HL-60 (cell line): ENCODE measurements at regions not wholly inside any gene's neighbourhood (a gene's known extent, or its start where the extent isn't known, plus 50 kb on each side); places are given as distances from the start of the nearest gene placed in this dataset.
A peak's percentile ranks its signal among the peaks of the same experiment; 100 is the strongest.

Source experiments
- DNase-seq, 2 experiments: peaks; one replicate each; pipeline ENCODE4 v3.0.0-alpha.2; 2010 to 2020; ENCODE audit warnings: low read depth in 1 of 2, low spot score in 1 of 2
- H3K27ac ChIP-seq: fragments of 250-450 bp; sonication (Bioruptor Pico); replicated peaks from 2 replicates; pipeline ENCODE4 v1.5.1; 2020; ENCODE audit warnings: mild to moderate bottlenecking, moderate library complexity
- H3K27me3 ChIP-seq: fragments of 250-450 bp; sonication (Bioruptor Pico); 2 replicates; pipeline ENCODE4 v1.5.1; 2021; ENCODE audit warnings: mild to moderate bottlenecking, moderate library complexity; ENCODE audit not compliant: insufficient read depth, poor library complexity, severe bottlenecking
- H3K4me3 ChIP-seq: replicated peaks from 2 replicates; pipeline ENCODE4 v1.5.1; 2011; ENCODE audit warnings: mild to moderate bottlenecking, control low read depth, low read length; ENCODE audit not compliant: insufficient read depth
- CTCF ChIP-seq: IDR thresholded peaks from one replicate; pipeline ENCODE4 v1.5.1; 2011; ENCODE audit warnings: low read length, control low read depth, inconsistent platforms; ENCODE audit not compliant: insufficient read depth
- GABPA ChIP-seq: IDR thresholded peaks from 2 replicates; pipeline ENCODE4 v1.6.1; 2012; ENCODE audit warnings: low read depth
- POLR2AphosphoS5 ChIP-seq: IDR thresholded peaks from 2 replicates; pipeline ENCODE4 v1.6.1; 2012; ENCODE audit warnings: low read depth
- REST ChIP-seq: IDR thresholded peaks from 2 replicates; pipeline ENCODE4 v1.6.1; 2012; ENCODE audit warnings: low read depth; ENCODE audit not compliant: insufficient replicate concordance
- SPI1 ChIP-seq: IDR thresholded peaks from 2 replicates; pipeline ENCODE4 v1.6.1; 2012; ENCODE audit warnings: low read depth, mild to moderate bottlenecking, borderline replicate concordance

GRCh38 chr1:229197265-229197585, 73.7 kb upstream of the RAB4A start:
- TF ChIP-seq REST = no peak
- no peak for TF ChIP-seq POLR2AphosphoS5
- no peak for TF ChIP-seq SPI1
- TF ChIP-seq GABPA = no peak
- no peak for TF ChIP-seq CTCF
- Histone ChIP-seq H3K27ac (no peak overlapping the region), H3K27me3 (no peaks in the 10 kb centered on the region), H3K4me3 (no peak overlapping the region)
- DNase-seq = no peak

GRCh38 chr1:229199261-229200243, 71.4 kb upstream of the RAB4A start:
- DNase-seq = peak in 1 of 2 experiments; percentile 63
- H3K4me3 ChIP-seq = no peak overlapping the region
- H3K27ac ChIP-seq = peak overlapping the region; percentile 73
- TF ChIP-seq SPI1 (no peak), POLR2AphosphoS5 (peak; percentile 63; the same call in 1 of the 2 replicates)
- H3K27me3 ChIP-seq = no peaks in the 10 kb centered on the region

GRCh38 chr1:229203030-229203751, 67.7 kb upstream of the RAB4A start:
- H3K27ac ChIP-seq = no peak overlapping the region
- no peak for DNase-seq
- H3K4me3 ChIP-seq = no peak overlapping the region
- no peaks in the 10 kb centered on the region for H3K27me3 ChIP-seq
- no peak for TF ChIP-seq POLR2AphosphoS5
- no peak for TF ChIP-seq GABPA
- TF ChIP-seq REST = no peak
- TF ChIP-seq CTCF = no peak

GRCh38 chr1:229203991-229204632, 66.8 kb upstream of the RAB4A start:
- no peaks in the 10 kb centered on the region for H3K27me3 ChIP-seq

More at GRCh38 chr1:229203991-229204632, 66.8 kb upstream of the RAB4A start:
- DNase-seq = no peak
- no peak overlapping the region for H3K4me3 ChIP-seq
- H3K27ac ChIP-seq = no peak overlapping the region
- no peak for TF ChIP-seq POLR2AphosphoS5
- TF ChIP-seq CTCF = no peak
- no peak for TF ChIP-seq GABPA
- no peak for TF ChIP-seq REST
- no peak for TF ChIP-seq SPI1
